ENCODE measurements at regions not wholly inside any gene's neighbourhood (a gene's known extent, or its start where the extent isn't known, plus 50 kb on each side); places are given as distances from the start of the nearest gene placed in this dataset.

- Histone ChIP-seq H3K4me2 (ENCODE audit: low read depth, low read length, poor library complexity, severe bottlenecking) (no peak overlapping the region), H3F3A (ENCODE audit: low read depth) (no peaks in the 10 kb centered on the region), H3K79me2 (ENCODE audit: insufficient read depth, low read length) (no peaks in the 10 kb centered on the region), H3K27me3 (ENCODE audit: insufficient read depth, low read length, poor library complexity, severe bottlenecking) (no peaks in the 10 kb centered on the region), H3K36me3 (ENCODE audit: insufficient read depth, low read length) (no peaks in the 10 kb centered on the region), H2AFZ (ENCODE audit: low read length) (no peak overlapping the region), H3K9ac (ENCODE audit: low read depth, low read length, poor library complexity, severe bottlenecking) (no peak overlapping the region), H3K9me2 (replicated peaks; ENCODE audit: low read depth, low read length) (no peaks in the 10 kb centered on the region), H3K4me1 (ENCODE audit: insufficient read depth, low read length, poor library complexity, severe bottlenecking) (no peaks in the 10 kb centered on the region), H3K9me3 (ENCODE audit: insufficient read depth, low read depth, low read length) (no peaks in the 10 kb centered on the region), H4K20me1 (ENCODE audit: insufficient read depth, low read length, poor library complexity, severe bottlenecking) (no peaks in the 10 kb centered on the region), H3K4me3 (ENCODE audit: low read length, poor library complexity, severe bottlenecking) (no peak overlapping the region)
- no peak for TF ChIP-seq EZH2phosphoT487 (IDR thresholded peaks at IDR 0.05; ENCODE audit: borderline replicate concordance)
- TF ChIP-seq, protein P1, sequence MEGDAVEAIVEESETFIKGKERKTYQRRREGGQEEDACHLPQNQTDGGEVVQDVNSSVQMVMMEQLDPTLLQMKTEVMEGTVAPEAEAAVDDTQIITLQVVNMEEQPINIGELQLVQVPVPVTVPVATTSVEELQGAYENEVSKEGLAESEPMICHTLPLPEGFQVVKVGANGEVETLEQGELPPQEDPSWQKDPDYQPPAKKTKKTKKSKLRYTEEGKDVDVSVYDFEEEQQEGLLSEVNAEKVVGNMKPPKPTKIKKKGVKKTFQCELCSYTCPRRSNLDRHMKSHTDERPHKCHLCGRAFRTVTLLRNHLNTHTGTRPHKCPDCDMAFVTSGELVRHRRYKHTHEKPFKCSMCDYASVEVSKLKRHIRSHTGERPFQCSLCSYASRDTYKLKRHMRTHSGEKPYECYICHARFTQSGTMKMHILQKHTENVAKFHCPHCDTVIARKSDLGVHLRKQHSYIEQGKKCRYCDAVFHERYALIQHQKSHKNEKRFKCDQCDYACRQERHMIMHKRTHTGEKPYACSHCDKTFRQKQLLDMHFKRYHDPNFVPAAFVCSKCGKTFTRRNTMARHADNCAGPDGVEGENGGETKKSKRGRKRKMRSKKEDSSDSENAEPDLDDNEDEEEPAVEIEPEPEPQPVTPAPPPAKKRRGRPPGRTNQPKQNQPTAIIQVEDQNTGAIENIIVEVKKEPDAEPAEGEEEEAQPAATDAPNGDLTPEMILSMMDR (conservative IDR thresholded peaks at IDR 0.05; ENCODE audit: low read length) = no peak
Observed at GRCh38 chr7:86262781-86263180, 380.9 kb upstream of the GRM3 start.

DNA sequence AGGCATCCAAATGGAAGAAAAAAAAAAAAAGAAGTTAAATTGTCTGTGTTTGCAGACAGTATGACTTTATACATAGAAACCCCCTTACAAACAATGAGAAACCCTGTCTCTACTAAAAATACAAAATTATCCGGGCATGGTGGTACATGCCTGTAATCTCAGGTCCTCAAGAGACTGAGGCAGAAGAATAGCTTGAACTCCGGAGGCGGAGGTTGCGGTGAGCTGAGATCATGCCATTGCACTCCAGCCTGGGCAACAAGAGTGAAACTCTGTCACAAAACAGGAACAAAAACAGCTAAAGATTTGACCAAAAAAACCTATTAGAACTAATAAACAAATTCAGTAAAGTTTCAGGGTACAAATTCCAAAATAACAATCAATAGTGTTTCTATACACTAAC lies 385.8 kb upstream of the GRM3 start:
- no peaks in the 10 kb centered on the region for H3K9me3 ChIP-seq (ENCODE audit: insufficient read depth, low read depth, low read length)
- H4K20me1 ChIP-seq (ENCODE audit: insufficient read depth, low read length, poor library complexity, severe bottlenecking) = no peaks in the 10 kb centered on the region
- no peak overlapping the region for H3K9ac ChIP-seq (ENCODE audit: low read depth, low read length, poor library complexity, severe bottlenecking)
- H3K4me2 ChIP-seq (ENCODE audit: low read depth, low read length, poor library complexity, severe bottlenecking) = no peak overlapping the region
- H3K4me1 ChIP-seq (ENCODE audit: insufficient read depth, low read length, poor library complexity, severe bottlenecking) = no peaks in the 10 kb centered on the region
- no peaks in the 10 kb centered on the region for H3K27me3 ChIP-seq (ENCODE audit: insufficient read depth, low read length, poor library complexity, severe bottlenecking)
- TF ChIP-seq, protein P1 (conservative IDR thresholded peaks at IDR 0.05; ENCODE audit: low read length) = no peak
- TF ChIP-seq EZH2phosphoT487 (IDR thresholded peaks at IDR 0.05; ENCODE audit: borderline replicate concordance) = no peak
- no peaks in the 10 kb centered on the region for H3K79me2 ChIP-seq (ENCODE audit: insufficient read depth, low read length)
- no peaks in the 10 kb centered on the region for H3F3A ChIP-seq (ENCODE audit: low read depth)
- H3K36me3 ChIP-seq (ENCODE audit: insufficient read depth, low read length) = no peaks in the 10 kb centered on the region
- no peak overlapping the region for H2AFZ ChIP-seq (ENCODE audit: low read length)
- H3K4me3 ChIP-seq (ENCODE audit: low read length, poor library complexity, severe bottlenecking) = no peak overlapping the region
- no peaks in the 10 kb centered on the region for H3K9me2 ChIP-seq (replicated peaks; ENCODE audit: low read depth, low read length)

- Histone ChIP-seq H4K20me1 (ENCODE audit: insufficient read depth, low read length, poor library complexity, severe bottlenecking) (no peaks in the 10 kb centered on the region), H3K4me2 (ENCODE audit: low read depth, low read length, poor library complexity, severe bottlenecking) (no peak overlapping the region), H3K9ac (ENCODE audit: low read depth, low read length, poor library complexity, severe bottlenecking) (no peak overlapping the region), H3K4me1 (ENCODE audit: insufficient read depth, low read length, poor library complexity, severe bottlenecking) (no peaks in the 10 kb centered on the region), H3F3A (ENCODE audit: low read depth) (no peaks in the 10 kb centered on the region), H3K36me3 (ENCODE audit: insufficient read depth, low read length) (no peaks in the 10 kb centered on the region), H3K9me2 (replicated peaks; ENCODE audit: low read depth, low read length) (no peaks in the 10 kb centered on the region), H2AFZ (ENCODE audit: low read length) (no peak overlapping the region), H3K27me3 (ENCODE audit: insufficient read depth, low read length, poor library complexity, severe bottlenecking) (no peaks in the 10 kb centered on the region), H3K9me3 (ENCODE audit: insufficient read depth, low read depth, low read length) (no peaks in the 10 kb centered on the region), H3K79me2 (ENCODE audit: insufficient read depth, low read length) (no peaks in the 10 kb centered on the region), H3K4me3 (ENCODE audit: low read length, poor library complexity, severe bottlenecking) (no peak overlapping the region)
- no peak for TF ChIP-seq EZH2phosphoT487 (IDR thresholded peaks at IDR 0.05; ENCODE audit: borderline replicate concordance)
- TF ChIP-seq, protein P1 (conservative IDR thresholded peaks at IDR 0.05; ENCODE audit: low read length) = no peak
Observed at GRCh38 chr7:86252406-86252805, 391.3 kb upstream of the GRM3 start.

All from Loucy (cell line).